VCaP (cell line): ENCODE measurements at regions not wholly inside any gene's neighbourhood (a gene's known extent, or its start where the extent isn't known, plus 50 kb on each side); places are given as distances from the start of the nearest gene placed in this dataset.

Experiments used
- H3K27ac ChIP-seq: fragments of 450-650 bp; 2 replicates; pipeline ENCODE4 v1.5.1; 2017
- TF ChIP-seq, protein P1 (sequence below): fragments of 450-650 bp; conservative IDR thresholded peaks from 2 replicates; pipeline ENCODE4 v1.5.1; 2017; ENCODE audit warnings: mild to moderate bottlenecking, moderate library complexity

DNA sequence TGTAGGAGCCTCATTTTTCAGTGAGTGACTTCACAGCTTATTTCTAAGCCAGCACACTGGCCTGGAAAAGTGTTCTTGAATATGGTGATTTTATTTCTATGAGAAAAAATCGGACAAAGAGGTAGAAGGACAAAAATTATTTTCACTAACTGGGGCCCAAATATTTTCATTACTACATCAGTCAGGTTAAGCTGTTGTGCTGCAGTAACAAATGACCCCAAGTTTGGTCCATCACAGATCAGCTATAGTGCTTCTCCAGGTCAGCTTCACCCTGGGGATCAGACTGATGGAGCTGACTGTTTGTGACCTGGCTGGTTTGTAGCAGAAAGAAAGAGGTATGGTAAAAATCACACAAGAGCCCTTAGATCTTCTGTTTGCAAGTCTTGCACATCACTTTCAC lies 97.9 kb upstream of the STT3B start:
- H3K27ac ChIP-seq = no peak overlapping the region
- TF ChIP-seq, protein P1, sequence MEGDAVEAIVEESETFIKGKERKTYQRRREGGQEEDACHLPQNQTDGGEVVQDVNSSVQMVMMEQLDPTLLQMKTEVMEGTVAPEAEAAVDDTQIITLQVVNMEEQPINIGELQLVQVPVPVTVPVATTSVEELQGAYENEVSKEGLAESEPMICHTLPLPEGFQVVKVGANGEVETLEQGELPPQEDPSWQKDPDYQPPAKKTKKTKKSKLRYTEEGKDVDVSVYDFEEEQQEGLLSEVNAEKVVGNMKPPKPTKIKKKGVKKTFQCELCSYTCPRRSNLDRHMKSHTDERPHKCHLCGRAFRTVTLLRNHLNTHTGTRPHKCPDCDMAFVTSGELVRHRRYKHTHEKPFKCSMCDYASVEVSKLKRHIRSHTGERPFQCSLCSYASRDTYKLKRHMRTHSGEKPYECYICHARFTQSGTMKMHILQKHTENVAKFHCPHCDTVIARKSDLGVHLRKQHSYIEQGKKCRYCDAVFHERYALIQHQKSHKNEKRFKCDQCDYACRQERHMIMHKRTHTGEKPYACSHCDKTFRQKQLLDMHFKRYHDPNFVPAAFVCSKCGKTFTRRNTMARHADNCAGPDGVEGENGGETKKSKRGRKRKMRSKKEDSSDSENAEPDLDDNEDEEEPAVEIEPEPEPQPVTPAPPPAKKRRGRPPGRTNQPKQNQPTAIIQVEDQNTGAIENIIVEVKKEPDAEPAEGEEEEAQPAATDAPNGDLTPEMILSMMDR = no peak

DNA sequence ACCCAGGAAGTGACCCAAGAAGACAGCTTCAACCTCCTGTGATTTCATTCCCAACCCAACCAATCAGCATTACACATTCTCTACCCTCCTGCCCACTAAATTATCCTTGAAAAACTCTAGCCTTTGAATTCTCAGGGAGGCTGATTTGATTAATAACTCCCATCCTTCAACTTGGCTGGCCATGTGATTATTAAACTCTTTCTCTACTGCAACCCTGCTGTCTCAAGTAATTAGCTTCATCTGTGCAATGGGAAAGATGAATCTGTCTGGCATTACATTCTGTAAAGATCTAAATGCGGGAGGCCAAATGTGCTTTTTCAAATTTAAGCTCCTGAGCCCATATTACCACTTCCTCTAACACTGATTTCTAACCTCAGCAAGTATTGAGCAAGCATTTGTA lies 95.9 kb upstream of the STT3B start:
- H3K27ac ChIP-seq = no peak overlapping the region
- TF ChIP-seq, protein P1 = no peak

DNA sequence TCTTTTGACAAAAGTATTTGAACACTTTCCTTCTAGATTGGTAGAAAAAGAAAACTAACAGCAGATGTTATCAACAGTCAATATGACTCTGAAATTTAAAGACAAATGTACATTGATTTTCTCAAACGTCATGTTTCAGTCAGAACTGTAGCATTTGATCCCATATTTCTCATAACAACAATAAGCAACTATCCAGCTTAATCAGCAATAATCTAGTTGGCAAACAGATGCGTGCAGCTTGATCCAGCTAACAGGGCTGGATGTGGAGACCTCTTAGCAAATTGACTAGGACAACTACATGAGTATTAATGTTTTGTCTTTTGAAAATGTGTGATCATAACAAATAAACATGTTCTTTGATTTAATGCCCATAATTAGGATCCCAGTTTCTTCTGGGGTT lies 94.0 kb upstream of the STT3B start:
- H3K27ac ChIP-seq = no peak overlapping the region
- TF ChIP-seq, protein P1 = no peak

DNA sequence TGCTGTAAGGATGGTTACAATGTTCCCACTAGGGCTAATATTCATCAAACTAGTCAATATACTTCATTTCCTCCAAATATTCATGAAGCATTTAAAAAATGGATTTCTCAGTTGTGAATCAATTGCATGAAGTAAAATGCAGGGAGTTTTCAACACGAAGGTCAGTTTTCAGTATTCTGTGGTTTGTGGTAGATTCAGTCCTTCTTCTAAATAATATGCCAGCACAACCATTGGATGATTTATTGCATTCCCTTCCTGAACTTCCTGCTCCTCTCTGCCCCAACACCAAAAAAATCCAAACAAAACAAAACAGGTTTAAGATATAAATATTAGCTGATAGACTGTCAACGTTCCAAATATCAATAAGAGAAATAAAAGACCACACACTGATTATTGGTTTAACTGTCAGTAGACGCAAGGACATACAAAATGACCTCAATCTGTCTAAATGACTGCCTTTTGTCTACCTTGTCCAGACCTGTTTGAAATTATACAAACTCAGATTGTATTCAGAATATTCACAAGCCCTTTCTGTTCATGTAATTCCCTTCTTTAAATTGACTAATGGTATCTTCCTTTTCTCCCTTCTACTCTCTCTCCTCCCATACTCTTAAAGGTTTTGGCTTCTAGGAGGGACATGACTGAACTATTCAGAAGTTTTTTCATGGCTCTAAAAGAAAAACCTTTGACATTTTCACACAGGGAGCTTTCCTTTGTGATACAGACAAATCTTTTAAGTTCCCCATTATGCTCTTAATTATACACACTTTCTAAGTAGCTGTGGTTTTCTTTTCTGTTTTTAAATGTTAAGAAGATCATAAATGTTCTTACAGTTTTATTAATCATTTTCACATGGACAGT lies 92.6 kb upstream of the STT3B start:
- no peak overlapping the region for H3K27ac ChIP-seq
- TF ChIP-seq, protein P1 = no peak

DNA sequence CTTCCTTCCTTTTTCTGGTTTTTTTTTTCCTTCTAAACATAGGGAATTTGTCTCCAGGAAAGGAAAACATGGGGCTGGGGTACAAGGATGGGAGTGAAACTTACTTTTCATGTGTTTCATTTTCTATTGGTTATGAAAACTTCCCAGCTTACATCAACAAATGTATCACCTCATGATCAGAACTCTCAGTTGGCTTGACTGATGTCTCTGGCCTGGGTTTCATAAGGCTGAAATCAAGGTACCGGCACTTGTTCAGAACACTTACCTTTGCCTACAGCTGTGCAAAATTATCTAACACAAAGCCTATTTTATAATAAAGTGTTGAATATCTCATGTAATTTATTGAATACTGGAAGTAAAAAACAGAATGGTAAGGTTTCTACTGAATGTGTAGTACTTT lies 91.8 kb upstream of the STT3B start:
- no peak overlapping the region for H3K27ac ChIP-seq
- TF ChIP-seq, protein P1 = no peak

DNA sequence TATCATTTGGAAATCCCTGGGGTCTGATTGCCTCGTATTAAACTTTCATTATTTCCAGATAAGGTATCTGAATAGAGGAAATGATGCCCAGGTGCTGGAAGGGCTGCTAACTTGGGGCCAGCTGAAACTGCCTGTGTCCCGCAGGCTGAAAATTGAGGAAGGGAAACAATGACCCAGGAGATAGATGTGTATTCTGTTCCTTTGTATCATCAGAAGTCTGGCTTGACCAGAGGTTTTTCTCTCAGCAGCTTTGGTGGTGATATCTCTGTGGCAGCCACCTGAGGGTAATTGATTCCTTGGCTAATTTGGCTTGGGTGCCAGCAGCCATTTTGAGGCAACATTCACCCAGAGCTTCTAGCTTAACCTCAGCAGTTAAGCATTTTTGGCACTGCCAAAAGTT lies 90.0 kb upstream of the STT3B start:
- TF ChIP-seq, protein P1 = no peak
- H3K27ac ChIP-seq = no peak overlapping the region

DNA sequence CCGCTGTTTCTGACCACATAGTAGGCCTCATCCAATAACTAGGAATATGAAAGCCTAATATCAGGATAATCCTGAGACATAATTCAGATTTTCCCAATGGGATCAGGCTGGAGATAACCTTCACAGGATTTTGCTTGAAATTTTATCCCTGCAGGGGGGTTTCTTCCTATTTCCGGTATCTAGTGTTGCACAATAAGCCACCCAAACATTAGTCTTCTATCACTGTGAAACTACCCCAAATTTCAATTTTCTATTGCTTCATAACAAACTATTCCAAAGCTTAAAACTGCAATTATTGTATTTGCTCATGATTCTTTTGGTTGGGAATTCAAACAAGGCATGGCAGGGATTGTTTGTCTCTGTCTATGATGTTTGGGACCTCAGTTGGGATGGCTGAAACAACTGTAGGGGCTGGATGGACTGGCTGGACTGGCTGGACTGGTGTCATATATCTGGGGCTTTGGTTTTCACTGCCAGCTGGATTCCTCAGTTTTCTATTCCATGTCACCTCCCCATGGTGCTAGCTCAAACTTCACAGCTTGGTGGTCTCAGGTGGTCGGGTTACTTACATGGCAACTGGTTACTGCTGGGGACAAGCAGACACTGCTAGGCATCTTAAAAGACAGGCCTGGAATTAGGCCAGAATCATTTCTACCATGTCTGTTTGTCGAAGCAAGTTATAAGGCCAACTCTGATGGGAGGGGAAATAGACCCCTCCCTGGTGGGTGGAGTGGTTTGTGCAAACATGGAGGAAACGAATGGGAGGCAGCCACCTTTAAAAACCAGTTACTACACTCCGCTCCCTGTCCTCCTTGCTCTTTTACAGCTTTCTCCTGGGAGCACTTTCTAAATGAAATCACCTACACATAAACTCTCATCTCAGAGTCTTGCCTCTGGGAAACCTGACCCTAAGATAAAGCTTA lies 88.2 kb upstream of the STT3B start:
- TF ChIP-seq, protein P1 = no peak

More for the DNA sequence above, 88.2 kb upstream of the STT3B start:
- H3K27ac ChIP-seq = peak overlapping the region; percentile 44
